ENCODE measurements at regions not wholly inside any gene's neighbourhood (a gene's known extent, or its start where the extent isn't known, plus 50 kb on each side); places are given as distances from the start of the nearest gene placed in this dataset.
A peak's percentile ranks its signal among the peaks of the same experiment; 100 is the strongest.

GRCh38 chr2:2831633-2832032 lies 500.6 kb upstream of the MYT1L start:
- no peak overlapping the region for H3K4me3 ChIP-seq (ENCODE audit: low read depth, low read length)
- peak; percentile 84 for DNase-seq
- no peaks in the 10 kb centered on the region for H3K27me3 ChIP-seq (ENCODE audit: insufficient read depth, low read depth, severe bottlenecking)
- no peaks in the 10 kb centered on the region for H3K36me3 ChIP-seq
- H3K9me3 ChIP-seq (ENCODE audit: severe bottlenecking) = no peaks in the 10 kb centered on the region
- TF ChIP-seq, protein P1, sequence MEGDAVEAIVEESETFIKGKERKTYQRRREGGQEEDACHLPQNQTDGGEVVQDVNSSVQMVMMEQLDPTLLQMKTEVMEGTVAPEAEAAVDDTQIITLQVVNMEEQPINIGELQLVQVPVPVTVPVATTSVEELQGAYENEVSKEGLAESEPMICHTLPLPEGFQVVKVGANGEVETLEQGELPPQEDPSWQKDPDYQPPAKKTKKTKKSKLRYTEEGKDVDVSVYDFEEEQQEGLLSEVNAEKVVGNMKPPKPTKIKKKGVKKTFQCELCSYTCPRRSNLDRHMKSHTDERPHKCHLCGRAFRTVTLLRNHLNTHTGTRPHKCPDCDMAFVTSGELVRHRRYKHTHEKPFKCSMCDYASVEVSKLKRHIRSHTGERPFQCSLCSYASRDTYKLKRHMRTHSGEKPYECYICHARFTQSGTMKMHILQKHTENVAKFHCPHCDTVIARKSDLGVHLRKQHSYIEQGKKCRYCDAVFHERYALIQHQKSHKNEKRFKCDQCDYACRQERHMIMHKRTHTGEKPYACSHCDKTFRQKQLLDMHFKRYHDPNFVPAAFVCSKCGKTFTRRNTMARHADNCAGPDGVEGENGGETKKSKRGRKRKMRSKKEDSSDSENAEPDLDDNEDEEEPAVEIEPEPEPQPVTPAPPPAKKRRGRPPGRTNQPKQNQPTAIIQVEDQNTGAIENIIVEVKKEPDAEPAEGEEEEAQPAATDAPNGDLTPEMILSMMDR (IDR thresholded peaks at IDR 0.05; ENCODE audit: low read depth, low read length) = peak; percentile 53
- H3K27ac ChIP-seq = peak overlapping the region; percentile 16; the same call in 1 of the 2 replicates

GRCh38 chr2:2830576-2830975 lies 499.5 kb upstream of the MYT1L start:
- TF ChIP-seq, protein P1 (IDR thresholded peaks at IDR 0.05; ENCODE audit: low read depth, low read length) = no peak
- Histone ChIP-seq H3K36me3 (no peaks in the 10 kb centered on the region), H3K9me3 (ENCODE audit: severe bottlenecking) (no peaks in the 10 kb centered on the region), H3K27ac (no peak overlapping the region), H3K4me3 (ENCODE audit: low read depth, low read length) (no peak overlapping the region), H3K27me3 (ENCODE audit: insufficient read depth, low read depth, severe bottlenecking) (no peaks in the 10 kb centered on the region)
- no peak for DNase-seq

DNA sequence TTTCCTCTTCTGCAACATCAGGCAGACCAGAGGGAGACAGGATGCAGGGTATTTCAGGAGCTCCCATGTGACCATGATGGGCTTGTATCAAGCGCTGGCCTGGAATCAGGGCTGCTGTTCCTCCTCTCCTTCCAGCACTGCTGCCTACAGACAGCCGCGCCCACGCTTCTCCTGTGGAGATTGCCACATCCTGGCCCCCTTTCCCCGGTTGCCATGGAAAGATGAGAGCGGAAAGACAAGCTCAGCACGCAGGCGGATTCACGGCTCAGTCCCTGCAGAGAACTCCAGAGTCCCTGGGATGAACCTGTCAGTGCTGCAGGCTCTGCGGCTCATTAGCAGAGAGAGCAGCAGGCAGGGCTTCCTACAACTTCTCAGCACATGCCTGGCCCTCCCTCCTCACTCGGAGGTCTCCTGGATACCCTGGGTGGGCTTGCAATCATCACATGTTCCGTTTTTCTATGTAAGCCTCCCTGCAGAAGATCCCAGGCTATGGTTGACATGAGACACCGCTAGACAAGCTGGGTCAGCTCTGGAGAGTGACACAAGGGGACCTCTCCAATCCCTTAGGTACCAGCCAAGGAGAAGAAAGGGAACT lies 497.8 kb upstream of the MYT1L start:
- H3K9me3 ChIP-seq (ENCODE audit: severe bottlenecking) = no peaks in the 10 kb centered on the region
- no peak overlapping the region for H3K27ac ChIP-seq
- no peak overlapping the region for H3K4me3 ChIP-seq (ENCODE audit: low read depth, low read length)
- no peak for DNase-seq
- TF ChIP-seq, protein P1 (IDR thresholded peaks at IDR 0.05; ENCODE audit: low read depth, low read length) = no peak
- H3K36me3 ChIP-seq = no peaks in the 10 kb centered on the region
- H3K27me3 ChIP-seq (ENCODE audit: insufficient read depth, low read depth, severe bottlenecking) = no peaks in the 10 kb centered on the region

DNA sequence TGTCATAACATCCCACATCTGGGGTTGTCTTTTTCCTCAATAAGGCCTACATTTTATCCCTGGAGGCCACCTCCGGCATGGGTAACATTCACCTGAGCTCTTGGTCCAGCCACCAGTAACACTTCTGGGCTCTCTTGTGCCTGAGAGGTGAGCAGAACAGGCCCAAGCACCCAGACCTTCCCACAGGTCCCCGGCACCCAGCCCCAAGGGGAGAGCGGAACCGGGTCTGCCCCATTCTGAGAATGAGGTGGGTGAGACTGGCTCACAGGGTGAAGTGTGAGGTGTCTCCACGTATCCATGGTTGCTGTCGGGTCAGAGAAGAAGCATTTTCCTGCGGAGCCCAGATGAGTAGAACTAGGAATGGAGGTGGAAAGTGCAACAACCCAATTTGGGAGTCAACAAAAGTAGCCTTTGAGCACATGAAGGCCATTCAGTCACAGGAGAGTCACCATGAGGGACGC lies 496.7 kb upstream of the MYT1L start:
- Histone ChIP-seq H3K9me3 (ENCODE audit: severe bottlenecking) (no peaks in the 10 kb centered on the region), H3K36me3 (no peaks in the 10 kb centered on the region), H3K27ac (no peak overlapping the region), H3K4me3 (ENCODE audit: low read depth, low read length) (no peak overlapping the region), H3K27me3 (ENCODE audit: insufficient read depth, low read depth, severe bottlenecking) (no peaks in the 10 kb centered on the region)
- TF ChIP-seq, protein P1 (IDR thresholded peaks at IDR 0.05; ENCODE audit: low read depth, low read length) = no peak
- DNase-seq = no peak

DNA sequence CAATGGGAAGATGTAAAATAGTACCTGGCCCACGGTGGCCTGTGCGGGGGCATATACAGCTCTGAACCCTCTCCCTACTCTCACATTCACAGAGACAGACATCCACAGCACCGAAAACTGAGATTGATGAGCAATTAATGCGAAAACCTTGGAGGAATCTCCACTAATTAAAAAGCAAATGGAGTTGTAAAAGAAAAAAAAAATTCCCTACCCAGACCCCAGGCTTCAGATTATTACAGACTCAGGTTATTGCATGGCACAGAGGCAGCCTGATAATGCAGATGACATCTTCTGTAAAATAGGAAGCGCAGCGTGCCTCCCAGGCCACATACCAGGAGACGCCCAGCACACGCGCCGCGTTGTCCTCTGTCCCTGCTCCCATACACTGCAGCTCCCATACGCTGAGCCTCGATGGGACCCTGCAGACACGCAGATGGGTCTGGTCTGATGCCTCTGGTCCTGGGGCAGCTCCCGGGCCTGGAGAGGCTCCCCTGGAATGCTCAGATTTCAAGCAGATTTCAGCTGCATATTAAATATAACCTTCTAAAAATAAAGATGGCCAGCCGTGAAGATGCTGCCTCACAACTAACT lies 496.1 kb upstream of the MYT1L start:
- H3K9me3 ChIP-seq (ENCODE audit: severe bottlenecking) = no peaks in the 10 kb centered on the region
- no peak overlapping the region for H3K4me3 ChIP-seq (ENCODE audit: low read depth, low read length)
- H3K27me3 ChIP-seq (ENCODE audit: insufficient read depth, low read depth, severe bottlenecking) = no peaks in the 10 kb centered on the region
- TF ChIP-seq, protein P1 (IDR thresholded peaks at IDR 0.05; ENCODE audit: low read depth, low read length) = no peak
- no peak overlapping the region for H3K27ac ChIP-seq
- DNase-seq = no peak
- H3K36me3 ChIP-seq = no peaks in the 10 kb centered on the region

GRCh38 chr2:2826621-2827020 lies 495.5 kb upstream of the MYT1L start:
- TF ChIP-seq, protein P1 (IDR thresholded peaks at IDR 0.05; ENCODE audit: low read depth, low read length) = no peak
- no peak for DNase-seq
- Histone ChIP-seq H3K4me3 (ENCODE audit: low read depth, low read length) (no peak overlapping the region), H3K9me3 (ENCODE audit: severe bottlenecking) (no peaks in the 10 kb centered on the region), H3K27me3 (ENCODE audit: insufficient read depth, low read depth, severe bottlenecking) (no peaks in the 10 kb centered on the region), H3K36me3 (no peaks in the 10 kb centered on the region), H3K27ac (no peak overlapping the region)

All from WERI-Rb-1 (cell line).